ENCODE measurements at regions not wholly inside any gene's neighbourhood (a gene's known extent, or its start where the extent isn't known, plus 50 kb on each side); places are given as distances from the start of the nearest gene placed in this dataset.

- no peak overlapping the region for H3K27ac ChIP-seq (ENCODE audit: low read depth in 1 of 2, low read length in 2 of 2)
- peaks cover 7 to 34% (median 22%) of the 10 kb centered on the region in 7 donors for H3K9me3 Mint-ChIP-seq
- H3K4me2 ChIP-seq (replicated peaks; ENCODE audit: extremely low read depth, low read length, poor library complexity, severe bottlenecking), result no peak overlapping the region
- no peaks in the 10 kb centered on the region for H3K36me3 ChIP-seq (replicated peaks in 1 of 2; ENCODE audit: control insufficient read depth in 1 of 2, insufficient read depth in 2 of 2, low read length in 2 of 2)
- H3K4me3 ChIP-seq (replicated peaks in 1 of 3; ENCODE audit: low read depth in 2 of 3, low read length in 3 of 3), result no peak overlapping the region
- H3K27ac Mint-ChIP-seq, result no peak overlapping the region
- H3K36me3 Mint-ChIP-seq, result no peaks in the 10 kb centered on the region
- WGBS (ENCODE audit: insufficient coverage), result no CpG with 5 or more reads among the region's 1 CpG
- no peaks in the 10 kb centered on the region for H3K79me2 ChIP-seq (ENCODE audit: insufficient read depth, low read length)
- no peaks in the 10 kb centered on the region for H3K4me1 Mint-ChIP-seq
- no peak for DNase-seq
- no peaks in the 10 kb centered on the region for H3K4me1 ChIP-seq (ENCODE audit: control insufficient read depth in 1 of 2, insufficient read depth in 2 of 2, low read length in 2 of 2)
- no peak overlapping the region for H2AFZ ChIP-seq (ENCODE audit: insufficient read depth, low read depth, low read length, poor library complexity, severe bottlenecking)
- H3K4me3 Mint-ChIP-seq, result no peak overlapping the region
- intact Hi-C loops (cut with micrococcal nuclease), result no loop called here
- H4K20me1 ChIP-seq (ENCODE audit: insufficient read depth, low read length), result no peaks in the 10 kb centered on the region
- H3K9ac ChIP-seq (ENCODE audit: insufficient read depth, low read length, poor library complexity, severe bottlenecking), result no peak overlapping the region
- no peaks in the 10 kb centered on the region for H3K27me3 ChIP-seq (ENCODE audit: control insufficient read depth in 2 of 2, insufficient read depth in 2 of 2, low read length in 2 of 2)
- no peak for TF ChIP-seq CTCF (IDR thresholded peaks at IDR 0.05)
- peaks cover 12 to 19% of the 10 kb centered on the region in 2 donors for H3K9me3 ChIP-seq (replicated peaks in 1 of 2; ENCODE audit: control insufficient read depth in 1 of 2, insufficient read depth in 1 of 2, low read length in 2 of 2)
- H3K27me3 Mint-ChIP-seq (ENCODE audit: low read depth in 3 of 3), result peaks cover 0 to 1% (median 0%) of the 10 kb centered on the region in 3 donors
Observed at GRCh38 chr5:124421584-124421983, 324.9 kb downstream of the ZNF608 start.

- intact Hi-C loops (cut with micrococcal nuclease), result no loop called here
- no peaks in the 10 kb centered on the region for H3K27me3 ChIP-seq (ENCODE audit: control insufficient read depth in 2 of 2, insufficient read depth in 2 of 2, low read length in 2 of 2)
- H3K36me3 ChIP-seq (replicated peaks in 1 of 2; ENCODE audit: control insufficient read depth in 1 of 2, insufficient read depth in 2 of 2, low read length in 2 of 2), result no peaks in the 10 kb centered on the region
- no peaks in the 10 kb centered on the region for H3K36me3 Mint-ChIP-seq
- H3K79me2 ChIP-seq (ENCODE audit: insufficient read depth, low read length), result no peaks in the 10 kb centered on the region
- H3K4me1 ChIP-seq (ENCODE audit: control insufficient read depth in 1 of 2, insufficient read depth in 2 of 2, low read length in 2 of 2), result no peaks in the 10 kb centered on the region
- H3K9me3 Mint-ChIP-seq, result peaks cover 7 to 35% (median 22%) of the 10 kb centered on the region in 7 donors
- H3K27ac ChIP-seq (ENCODE audit: low read depth in 1 of 2, low read length in 2 of 2), result no peak overlapping the region
- no peak overlapping the region for H3K27ac Mint-ChIP-seq
- no peak overlapping the region for H3K4me3 Mint-ChIP-seq
- peaks cover 12 to 19% of the 10 kb centered on the region in 2 donors for H3K9me3 ChIP-seq (replicated peaks in 1 of 2; ENCODE audit: control insufficient read depth in 1 of 2, insufficient read depth in 1 of 2, low read length in 2 of 2)
- DNase-seq, result no peak
- H3K4me3 ChIP-seq (replicated peaks in 1 of 3; ENCODE audit: low read depth in 2 of 3, low read length in 3 of 3), result no peak overlapping the region
- 42% methylated on average over 2 of the region's 2 CpGs for WGBS (ENCODE audit: insufficient coverage)
- H2AFZ ChIP-seq (ENCODE audit: insufficient read depth, low read depth, low read length, poor library complexity, severe bottlenecking), result no peak overlapping the region
- H4K20me1 ChIP-seq (ENCODE audit: insufficient read depth, low read length), result no peaks in the 10 kb centered on the region
- no peaks in the 10 kb centered on the region for H3K4me1 Mint-ChIP-seq
- no peak overlapping the region for H3K9ac ChIP-seq (ENCODE audit: insufficient read depth, low read length, poor library complexity, severe bottlenecking)
- no peak for TF ChIP-seq CTCF (IDR thresholded peaks at IDR 0.05)
- H3K4me2 ChIP-seq (replicated peaks; ENCODE audit: extremely low read depth, low read length, poor library complexity, severe bottlenecking), result no peak overlapping the region
- peaks cover 0 to 1% (median 0%) of the 10 kb centered on the region in 3 donors for H3K27me3 Mint-ChIP-seq (ENCODE audit: low read depth in 3 of 3)
Observed at GRCh38 chr5:124420952-124421351, 325.5 kb downstream of the ZNF608 start.

All from CD14-positive monocyte (primary cell).